Astrocyte (in vitro differentiated cells and primary cell): ENCODE measurements at regions not wholly inside any gene's neighbourhood (a gene's known extent, or its start where the extent isn't known, plus 50 kb on each side); places are given as distances from the start of the nearest gene placed in this dataset.

Experiments used
- EZH2 ChIP-seq: IDR thresholded peaks from 2 replicates; pipeline ENCODE4 v1.6.1; 2012; ENCODE audit warnings: mild to moderate bottlenecking, low read length, inconsistent platforms; ENCODE audit not compliant: insufficient read depth
- TF ChIP-seq, protein P1 (sequence below): IDR thresholded peaks from 2 replicates; pipeline ENCODE4 v1.5.1; 2011; ENCODE audit warnings: low read depth, mild to moderate bottlenecking, inconsistent platforms, low read length, moderate library complexity; ENCODE audit not compliant: insufficient read depth

DNA sequence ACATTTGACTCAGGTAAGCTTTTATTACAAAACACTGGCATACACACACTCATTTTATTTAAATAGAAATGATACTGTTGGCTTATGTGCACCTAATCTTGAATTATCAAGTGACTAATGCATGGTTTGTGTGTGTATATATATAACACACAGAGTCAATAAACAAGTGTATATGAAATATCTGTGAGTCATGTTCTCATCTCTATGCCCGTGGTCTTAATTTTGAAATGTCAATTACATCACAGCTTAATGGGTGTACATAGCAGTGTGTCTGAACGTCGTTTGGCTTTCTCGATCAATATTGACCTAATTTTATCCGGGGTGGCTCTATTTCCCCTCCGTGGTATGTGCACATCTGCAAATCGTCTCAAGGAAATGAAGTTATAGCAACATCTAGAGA, 104.0 kb upstream of the ZFP64 start:
- TF ChIP-seq, protein P1, sequence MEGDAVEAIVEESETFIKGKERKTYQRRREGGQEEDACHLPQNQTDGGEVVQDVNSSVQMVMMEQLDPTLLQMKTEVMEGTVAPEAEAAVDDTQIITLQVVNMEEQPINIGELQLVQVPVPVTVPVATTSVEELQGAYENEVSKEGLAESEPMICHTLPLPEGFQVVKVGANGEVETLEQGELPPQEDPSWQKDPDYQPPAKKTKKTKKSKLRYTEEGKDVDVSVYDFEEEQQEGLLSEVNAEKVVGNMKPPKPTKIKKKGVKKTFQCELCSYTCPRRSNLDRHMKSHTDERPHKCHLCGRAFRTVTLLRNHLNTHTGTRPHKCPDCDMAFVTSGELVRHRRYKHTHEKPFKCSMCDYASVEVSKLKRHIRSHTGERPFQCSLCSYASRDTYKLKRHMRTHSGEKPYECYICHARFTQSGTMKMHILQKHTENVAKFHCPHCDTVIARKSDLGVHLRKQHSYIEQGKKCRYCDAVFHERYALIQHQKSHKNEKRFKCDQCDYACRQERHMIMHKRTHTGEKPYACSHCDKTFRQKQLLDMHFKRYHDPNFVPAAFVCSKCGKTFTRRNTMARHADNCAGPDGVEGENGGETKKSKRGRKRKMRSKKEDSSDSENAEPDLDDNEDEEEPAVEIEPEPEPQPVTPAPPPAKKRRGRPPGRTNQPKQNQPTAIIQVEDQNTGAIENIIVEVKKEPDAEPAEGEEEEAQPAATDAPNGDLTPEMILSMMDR, result no peak
- no peak for TF ChIP-seq EZH2
